ENCODE measurements at regions not wholly inside any gene's neighbourhood (a gene's known extent, or its start where the extent isn't known, plus 50 kb on each side); places are given as distances from the start of the nearest gene placed in this dataset.
"Not testable (repeated sequence)": the region's sequence is repeated elsewhere in the genome, so short reads cannot be mapped to it uniquely, and the experiment has no call there.

DNA sequence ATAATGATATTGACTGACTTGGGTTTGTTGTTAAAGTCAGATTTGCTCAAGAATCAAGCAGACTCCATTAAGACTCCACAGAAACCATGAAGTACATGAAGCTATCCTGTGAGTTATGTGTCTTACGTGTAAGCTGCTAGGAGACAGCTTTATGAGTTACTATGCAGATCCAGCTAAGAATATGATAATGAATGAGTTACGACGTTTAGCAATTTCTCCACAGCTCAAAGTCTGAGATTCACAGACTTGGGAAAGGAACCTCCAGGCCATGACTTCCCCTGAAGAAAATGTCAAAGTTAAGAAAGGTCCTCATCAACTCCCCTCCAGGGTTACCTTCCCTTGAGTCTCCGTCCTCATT lies 211.9 kb upstream of the HNRNPA3 start:
- DNase-seq, result no peak

GRCh38 chr2:177001334-177001733 lies 211.3 kb upstream of the HNRNPA3 start:
- no peak for DNase-seq

DNA sequence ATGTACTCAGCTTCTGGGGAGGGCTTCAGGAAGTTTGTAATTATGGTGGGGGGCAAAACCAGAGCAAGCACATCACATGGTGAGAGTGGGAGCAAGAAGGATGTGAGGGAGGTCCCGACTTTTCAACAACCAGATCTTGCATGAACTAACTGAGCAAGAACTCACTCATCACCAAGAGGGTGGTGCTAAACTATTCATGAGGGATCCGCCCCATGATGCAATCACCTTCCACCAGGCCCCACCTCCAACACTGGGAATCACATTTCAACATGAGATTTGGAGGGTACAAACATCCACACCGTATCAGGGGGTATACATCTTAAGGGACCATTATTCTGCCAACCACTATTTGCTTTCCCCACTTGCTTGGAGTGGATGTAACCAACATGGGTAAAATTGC lies 209.6 kb upstream of the HNRNPA3 start:
- no peak for DNase-seq

DNA sequence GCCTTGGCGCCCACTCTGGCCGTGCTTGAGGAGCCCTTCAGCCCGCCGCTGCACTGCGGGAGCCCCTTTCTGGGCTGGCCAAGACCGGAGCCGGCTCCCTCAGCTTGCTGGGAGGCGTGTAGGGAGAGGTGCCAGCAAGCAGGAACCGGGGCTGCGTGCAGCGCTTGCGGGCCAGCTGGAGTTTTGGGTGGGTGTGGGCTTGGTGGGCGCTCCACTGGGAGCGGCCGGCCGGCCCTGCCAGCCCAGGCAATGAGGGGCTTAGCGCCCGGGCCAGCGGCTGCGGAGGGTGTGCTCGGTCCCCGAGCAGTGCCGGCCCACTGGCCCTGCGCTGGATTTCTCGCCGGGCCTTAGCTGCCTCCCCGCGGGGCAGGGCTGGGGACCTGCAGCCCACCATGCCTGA lies 204.9 kb upstream of the HNRNPA3 start:
- DNase-seq, result not testable (repeated sequence)

DNA sequence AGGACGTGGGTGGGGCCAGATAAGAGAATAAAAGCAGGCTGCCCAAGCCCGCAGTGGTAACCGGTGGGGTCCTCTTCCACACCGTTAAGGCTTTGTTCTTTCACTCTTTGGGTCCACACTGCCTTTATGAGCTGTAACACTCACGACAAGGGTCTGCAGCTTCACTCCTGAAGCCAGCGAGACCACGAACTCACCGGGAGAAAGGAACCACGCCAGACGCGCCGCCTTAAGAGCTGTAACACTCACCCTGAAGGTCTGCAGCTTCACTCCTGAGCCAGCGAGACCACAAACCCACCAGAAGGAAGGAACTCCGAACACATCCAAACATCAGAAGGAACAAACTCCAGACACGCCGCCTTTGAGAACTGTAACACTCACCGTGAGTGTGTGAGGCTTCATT lies 203.9 kb upstream of the HNRNPA3 start:
- not testable (repeated sequence) for DNase-seq

GRCh38 chr2:177010146-177010545 lies 202.4 kb upstream of the HNRNPA3 start:
- no peak for DNase-seq

DNA sequence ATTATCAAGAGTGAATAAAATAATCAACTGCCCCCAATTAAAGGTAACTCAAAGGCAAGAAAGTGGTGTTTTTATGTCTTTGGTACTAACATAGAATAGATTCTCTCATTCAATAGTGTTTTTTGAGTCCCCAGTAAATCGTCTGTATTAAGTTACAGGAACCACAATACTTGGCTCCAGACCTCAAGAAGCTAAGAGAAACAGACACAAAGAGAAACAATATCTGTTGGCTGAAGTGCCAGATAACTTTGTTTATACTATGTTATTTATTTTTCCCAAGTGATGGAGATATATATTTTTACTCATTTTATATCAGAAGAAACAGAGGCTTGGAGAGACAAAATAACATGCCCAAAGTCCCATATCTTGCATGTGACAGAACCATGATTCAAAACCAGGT lies 201.7 kb upstream of the HNRNPA3 start:
- no peak for DNase-seq

GRCh38 chr2:177014946-177015345 lies 197.6 kb upstream of the HNRNPA3 start:
- DNase-seq, result no peak

- DNase-seq, result no peak
Measured at GRCh38 chr2:177015356-177015923, 197.2 kb upstream of the HNRNPA3 start.

GRCh38 chr2:177020524-177021119 lies 192.0 kb upstream of the HNRNPA3 start:
- no peak for DNase-seq

DNA sequence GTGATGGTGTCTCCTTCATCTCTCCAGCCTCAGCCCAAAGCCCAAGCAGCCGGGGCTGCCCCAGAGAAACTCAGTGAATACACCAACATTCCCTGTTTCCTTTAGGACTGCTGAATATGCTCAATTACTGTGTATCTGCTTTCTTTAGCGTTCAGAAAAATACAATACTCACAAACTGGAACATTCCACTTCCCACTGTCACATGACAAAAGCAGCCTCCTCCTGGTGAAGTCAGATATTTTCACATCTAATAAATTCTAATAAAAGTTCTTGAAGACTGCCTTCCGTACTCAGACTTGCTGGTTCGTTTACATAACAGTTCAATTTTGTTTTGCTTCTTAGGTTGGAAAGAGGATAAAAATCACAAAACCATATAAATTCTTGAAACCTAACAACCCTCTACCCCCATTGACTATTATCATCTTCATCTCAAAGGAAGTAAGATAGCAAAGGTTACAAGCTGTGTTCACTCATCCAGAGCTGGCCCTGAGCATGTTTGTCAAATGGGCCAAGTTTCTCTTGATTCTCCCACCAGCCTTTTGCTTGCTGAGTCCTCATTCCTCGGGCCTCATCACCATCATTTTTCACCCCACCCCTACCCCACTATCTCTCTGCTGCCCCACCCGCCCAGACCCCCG lies 190.8 kb upstream of the HNRNPA3 start:
- no peak for DNase-seq

- no peak for DNase-seq
Measured at GRCh38 chr2:177024765-177025164, 187.8 kb upstream of the HNRNPA3 start.

GRCh38 chr2:177026253-177026652 lies 186.3 kb upstream of the HNRNPA3 start:
- no peak for DNase-seq

GRCh38 chr2:177026956-177027355 lies 185.6 kb upstream of the HNRNPA3 start:
- no peak for DNase-seq

DNA sequence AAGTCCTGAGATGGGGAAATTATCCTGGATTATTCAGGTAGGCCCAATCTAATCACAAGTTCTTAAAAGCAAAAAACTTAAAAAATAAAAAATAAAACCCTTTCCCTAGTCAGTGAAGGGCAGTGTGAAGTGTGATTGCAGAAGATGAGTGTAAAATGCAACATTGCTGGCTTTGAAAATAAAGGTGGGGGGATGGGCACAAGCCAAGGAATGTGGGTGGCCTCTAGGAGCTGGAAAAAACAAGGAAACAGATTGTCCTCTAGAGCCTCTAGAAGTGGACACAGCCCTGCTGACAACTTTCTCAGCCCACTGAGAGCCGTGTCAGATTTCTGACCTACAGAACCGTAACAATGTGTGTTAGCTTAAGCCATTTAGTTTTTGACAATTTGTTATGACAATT lies 184.3 kb upstream of the HNRNPA3 start:
- no peak for DNase-seq

- DNase-seq, result no peak
Measured at GRCh38 chr2:177029075-177029474, 183.5 kb upstream of the HNRNPA3 start.

DNA sequence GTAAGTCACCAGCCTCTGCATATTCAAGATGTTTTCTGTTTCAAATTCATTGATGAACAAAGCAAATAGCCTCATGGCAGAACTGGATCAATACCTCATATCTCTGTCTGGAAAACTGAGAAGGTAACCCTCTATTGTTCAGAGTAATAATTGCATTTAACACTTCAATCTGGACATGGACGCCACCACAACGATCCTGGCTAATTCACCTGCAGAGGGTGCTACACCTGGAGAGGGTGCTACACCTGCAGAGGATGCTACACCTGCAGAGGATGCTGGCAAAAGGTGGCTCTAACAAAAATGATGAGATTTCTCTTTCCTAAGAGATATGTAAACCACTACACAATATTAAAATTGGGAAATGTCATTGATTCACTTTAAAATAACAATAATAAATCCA lies 183.1 kb upstream of the HNRNPA3 start:
- no peak for DNase-seq

DNA sequence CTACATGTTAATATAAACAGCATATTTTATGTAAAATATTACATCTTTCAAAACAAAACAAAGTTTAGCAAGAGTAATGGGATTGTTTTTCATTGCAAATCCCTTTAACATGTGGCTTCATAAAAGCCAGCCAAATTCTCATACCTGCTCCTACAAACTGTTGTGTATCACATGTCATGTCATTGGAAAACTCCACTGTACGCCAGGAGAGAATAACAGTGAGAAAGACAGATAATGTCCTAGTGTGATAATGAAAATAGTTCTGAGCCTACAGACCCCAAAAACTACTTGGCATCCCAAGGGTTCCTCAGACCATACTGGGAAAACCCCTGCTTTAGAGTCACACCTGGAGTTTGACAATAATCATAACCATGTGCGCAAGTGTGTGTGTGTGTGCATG lies 182.7 kb upstream of the HNRNPA3 start:
- no peak for DNase-seq

- no peak for DNase-seq
Measured at GRCh38 chr2:177030451-177031105, 182.0 kb upstream of the HNRNPA3 start.

- DNase-seq, result no peak
Measured at GRCh38 chr2:177031438-177032180, 181.0 kb upstream of the HNRNPA3 start.

GRCh38 chr2:177036747-177037146 lies 175.8 kb upstream of the HNRNPA3 start:
- DNase-seq, result no peak

GRCh38 chr2:177037569-177037968 lies 175.0 kb upstream of the HNRNPA3 start:
- DNase-seq, result no peak

- DNase-seq, result no peak
Measured at GRCh38 chr2:177038787-177039484, 173.7 kb upstream of the HNRNPA3 start.
